Aorta (tissue), 5 donors: ENCODE measurements at regions not wholly inside any gene's neighbourhood (a gene's known extent, or its start where the extent isn't known, plus 50 kb on each side); places are given as distances from the start of the nearest gene placed in this dataset.

Experiments
- ATAC-seq: fragments of 200-7000 bp; cut with Tn5 transposase; one replicate; pipeline ENCODE4 v1.9.1; 2022; ENCODE audit warnings: moderate library complexity; ENCODE audit not compliant: low FRiP score
- DNase-seq, 2 donors: peaks; one replicate each; pipeline ENCODE4 v3.0.0-alpha.2; 2020
- H3K27ac ChIP-seq, 2 donors: one replicate each; pipeline ENCODE4 v1.5.1; 2013; ENCODE audit warnings: low read length in 2 of 2, mild to moderate bottlenecking in 2 of 2, moderate library complexity in 2 of 2, control low read depth in 1 of 2, inconsistent platforms in 1 of 2, low read depth in 1 of 2
- H3K27me3 ChIP-seq, 2 donors: one replicate each; pipeline ENCODE4 v1.6.1; 2013; ENCODE audit warnings: control low read depth in 1 of 2, low read length in 1 of 2, mild to moderate bottlenecking in 1 of 2, moderate library complexity in 1 of 2; ENCODE audit not compliant: insufficient read depth in 2 of 2, control insufficient read depth in 1 of 2
- H3K36me3 ChIP-seq, 2 donors: one replicate each; pipeline ENCODE4 v1.6.1; 2013; ENCODE audit warnings: control low read depth in 1 of 2, low read length in 1 of 2, mild to moderate bottlenecking in 1 of 2; ENCODE audit not compliant: insufficient read depth in 2 of 2, control insufficient read depth in 1 of 2
- H3K4me1 ChIP-seq, 2 donors: one replicate each; pipeline ENCODE4 v1.6.1; 2013; ENCODE audit warnings: low read length in 2 of 2, control low read depth in 1 of 2, mild to moderate bottlenecking in 1 of 2, moderate library complexity in 1 of 2; ENCODE audit not compliant: insufficient read depth in 2 of 2, control insufficient read depth in 1 of 2
- H3K4me3 ChIP-seq, 2 donors: one replicate each; pipeline ENCODE4 v1.5.1; 2013; ENCODE audit warnings: low read length in 2 of 2, control low read depth in 1 of 2, mild to moderate bottlenecking in 1 of 2
- H3K9me3 ChIP-seq: one replicate; pipeline ENCODE4 v1.6.1; 2013; ENCODE audit warnings: mild to moderate bottlenecking, low read length; ENCODE audit not compliant: control insufficient read depth
- WGBS, 2 donors: extraction: QIAGEN DNeasy Blood & Tissue Kit; methylation state at CpG; one replicate each; pipeline ENCODE4 v1.1.7; 2013; 5-methylcytosine and 5-hydroxymethylcytosine counted together
- intact Hi-C, 2 donors: fragments of 100-400 bp; cut with DNase I; formaldehyde crosslinking; loops; one replicate each; pipeline versions ENCODE4 v1.14.2 to v1.15.0; 2022
- donor health status: healthy with polysubstance abuse.
- donor health status: Bipolar disorder and iron deficiency.
- donor health status: DM: no; HTN: no; CAD: no.
- donor health status: DM: no; HTN: no; CAD: no.
- donor health status: DM: yes; HTN: yes; CAD: no.

DNA sequence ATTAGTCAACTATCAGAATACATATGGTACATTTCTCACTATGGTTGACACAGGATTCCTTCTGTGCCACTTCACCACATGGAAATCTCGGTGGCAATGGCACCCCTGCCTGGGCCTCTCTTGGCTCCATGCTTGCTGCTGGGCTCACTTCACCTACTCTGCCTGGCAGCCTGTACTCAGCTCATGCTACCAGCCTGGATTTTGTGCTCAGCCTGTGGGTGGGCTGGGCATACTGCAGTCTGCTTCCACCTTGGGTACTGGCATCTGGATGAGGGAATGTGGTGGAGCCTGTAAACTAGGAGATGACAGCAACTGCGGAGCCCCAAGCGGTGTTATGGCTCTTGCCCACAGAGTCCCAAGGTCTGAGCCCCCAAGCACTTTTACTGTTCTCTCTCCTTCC lies 604.1 kb downstream of the MTRR start:
- no peaks in the 10 kb centered on the region for H3K4me1 ChIP-seq
- intact Hi-C loops: no loop called here

GRCh38 chr5:8473827-8474568 lies 605.0 kb downstream of the MTRR start:
- ATAC-seq (no peak), DNase-seq (no peak)
- peaks cover 3% of the 10 kb centered on the region for H3K9me3 ChIP-seq
- no peaks in the 10 kb centered on the region for H3K27me3 ChIP-seq
- H3K27ac ChIP-seq: no peak overlapping the region
- intact Hi-C loops: no loop called here
- no peaks in the 10 kb centered on the region for H3K4me1 ChIP-seq
- no peak overlapping the region for H3K4me3 ChIP-seq
- H3K36me3 ChIP-seq: no peaks in the 10 kb centered on the region
- 68 to 76% methylated on average over 6 of the region's 6 CpGs for whole genome bisulfite sequencing, 2 donors

More for the DNA sequence above, 604.1 kb downstream of the MTRR start:
- H3K27ac ChIP-seq: no peak overlapping the region
- DNase-seq: no peak
- ATAC-seq: no peak
- H3K36me3 ChIP-seq: no peaks in the 10 kb centered on the region
- H3K27me3 ChIP-seq: no peaks in the 10 kb centered on the region
- WGBS, 2 donors: 76 to 82% methylated on average over 3 of the region's 3 CpGs
- no peak overlapping the region for H3K4me3 ChIP-seq
- peaks cover 3% of the 10 kb centered on the region for H3K9me3 ChIP-seq

GRCh38 chr5:8474569-8474930 lies 605.6 kb downstream of the MTRR start:
- DNase-seq (no peak), ATAC-seq (no peak)
- Histone ChIP-seq H3K4me1 (no peaks in the 10 kb centered on the region), H3K36me3 (no peaks in the 10 kb centered on the region), H3K9me3 (peaks cover 3% of the 10 kb centered on the region), H3K4me3 (no peak overlapping the region), H3K27ac (no peak overlapping the region), H3K27me3 (no peaks in the 10 kb centered on the region)
- 93 to 100% methylated on average over 1 of the region's 1 CpG for WGBS, 2 donors
- intact Hi-C loops: no loop called here

DNA sequence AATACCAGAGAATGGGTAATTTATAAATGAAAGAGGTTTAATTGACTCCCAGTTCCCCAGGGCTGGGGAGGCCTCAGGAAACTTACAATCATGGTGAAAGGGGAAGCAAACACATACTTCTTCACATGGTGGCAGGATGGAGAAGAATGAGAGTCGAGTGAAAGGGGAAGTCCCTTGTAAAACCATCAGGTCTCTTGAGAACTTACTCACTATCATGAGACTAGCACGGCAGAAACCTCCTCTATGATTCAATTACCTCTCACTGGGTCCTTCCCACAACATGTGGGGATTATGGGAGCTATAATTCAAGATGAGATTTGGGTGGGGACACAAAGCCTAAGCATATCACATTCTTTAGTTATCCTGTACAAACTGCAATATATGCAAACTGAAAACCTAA lies 609.4 kb downstream of the MTRR start:
- Histone ChIP-seq H3K36me3 (no peaks in the 10 kb centered on the region), H3K4me3 (no peak overlapping the region), H3K27ac (no peak overlapping the region), H3K9me3 (no peaks in the 10 kb centered on the region), H3K27me3 (no peaks in the 10 kb centered on the region), H3K4me1 (no peaks in the 10 kb centered on the region)
- no peak for DNase-seq
- 53 to 56% methylated on average over 2 of the region's 2 CpGs for WGBS, 2 donors
- no peak for ATAC-seq
- intact Hi-C loops: no loop called here

DNA sequence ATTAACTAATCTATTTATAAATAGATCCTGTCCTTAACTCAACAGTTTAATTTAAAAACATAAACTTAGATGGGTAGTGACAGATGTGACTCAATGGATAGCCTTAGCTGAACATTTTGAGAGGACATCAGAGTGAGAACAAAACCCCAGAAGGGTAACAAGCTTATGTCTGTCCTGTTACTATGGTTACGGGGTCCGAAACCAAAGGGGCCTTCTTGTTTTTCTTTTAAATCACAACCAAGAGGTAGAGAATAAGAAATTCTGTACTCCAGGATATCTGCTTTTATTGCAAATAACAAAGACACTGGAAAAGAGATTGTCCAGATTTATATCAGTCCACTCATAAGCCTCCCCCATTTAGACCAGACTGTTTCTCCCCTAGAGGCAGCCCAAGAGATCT lies 612.1 kb downstream of the MTRR start:
- no peaks in the 10 kb centered on the region for H3K4me1 ChIP-seq
- intact Hi-C loops: no loop called here
- no peaks in the 10 kb centered on the region for H3K27me3 ChIP-seq
- no peak overlapping the region for H3K4me3 ChIP-seq
- WGBS, 2 donors: 78 to 86% methylated on average over 2 of the region's 2 CpGs
- DNase-seq: no peak
- no peak for ATAC-seq
- H3K36me3 ChIP-seq: no peaks in the 10 kb centered on the region
- H3K27ac ChIP-seq: no peak overlapping the region
- H3K9me3 ChIP-seq: no peaks in the 10 kb centered on the region

- Histone ChIP-seq H3K9me3 (peaks cover 3% of the 10 kb centered on the region), H3K4me3 (no peak overlapping the region), H3K27ac (no peak overlapping the region), H3K4me1 (no peaks in the 10 kb centered on the region), H3K27me3 (peaks cover 0 to 2% of the 10 kb centered on the region in 2 donors), H3K36me3 (no peaks in the 10 kb centered on the region)
- intact Hi-C loops: no loop called here
- ATAC-seq (no peak), DNase-seq (no peak)
Measured at GRCh38 chr5:8491254-8491653, 622.3 kb downstream of the MTRR start.

DNA sequence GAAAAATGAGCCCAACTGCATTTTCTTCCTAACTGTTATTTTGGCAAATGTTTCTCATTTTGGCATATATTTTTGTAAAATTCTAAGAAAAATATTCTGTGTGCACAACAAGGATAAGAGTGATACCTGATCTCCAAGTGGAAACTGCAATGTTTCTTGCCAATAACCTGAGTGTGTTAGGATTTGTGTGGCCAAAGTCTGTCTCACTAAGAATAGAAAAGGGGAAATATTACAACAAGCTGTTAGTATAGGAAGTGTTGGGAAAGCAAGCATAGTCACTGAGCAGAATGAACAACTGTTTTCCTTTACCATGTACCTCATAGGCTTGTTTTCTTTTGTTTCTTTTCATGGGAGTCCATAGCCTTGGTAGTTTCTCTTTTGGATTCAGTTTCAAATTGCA lies 624.2 kb downstream of the MTRR start:
- ATAC-seq: no peak
- peaks cover 3% of the 10 kb centered on the region for H3K9me3 ChIP-seq
- no peak overlapping the region for H3K27ac ChIP-seq
- H3K36me3 ChIP-seq: no peaks in the 10 kb centered on the region
- no peak overlapping the region for H3K4me3 ChIP-seq
- DNase-seq: no peak
- H3K4me1 ChIP-seq: no peaks in the 10 kb centered on the region
- peaks cover 0 to 2% of the 10 kb centered on the region in 2 donors for H3K27me3 ChIP-seq
- intact Hi-C loops: no loop called here

DNA sequence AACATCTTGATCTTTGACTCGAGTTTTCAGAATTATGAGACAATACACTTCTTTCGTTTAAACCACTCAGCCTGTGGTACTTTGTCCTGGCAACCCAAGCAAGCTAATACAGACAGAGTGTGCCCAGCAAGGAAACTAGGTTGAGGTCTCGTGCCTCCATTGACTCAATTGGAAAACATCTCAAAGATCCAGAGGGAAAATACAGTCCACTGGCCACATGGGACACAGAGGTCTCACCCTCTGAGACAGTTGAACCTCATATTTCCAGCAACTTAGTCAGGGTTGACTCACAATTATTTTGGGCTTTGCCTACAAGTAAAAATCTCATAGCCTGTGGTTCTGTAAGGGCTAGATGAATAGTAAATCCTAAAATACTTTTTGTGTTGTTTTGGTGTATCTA lies 631.5 kb downstream of the MTRR start:
- H3K27ac ChIP-seq: no peak overlapping the region
- ATAC-seq (no peak), DNase-seq (no peak)
- H3K36me3 ChIP-seq: no peaks in the 10 kb centered on the region
- WGBS, 2 donors: 54 to 57% methylated on average over 3 of the region's 3 CpGs
- H3K9me3 ChIP-seq: no peaks in the 10 kb centered on the region
- intact Hi-C loops: no loop called here
- no peak overlapping the region for H3K4me3 ChIP-seq
- H3K4me1 ChIP-seq: no peaks in the 10 kb centered on the region
- no peaks in the 10 kb centered on the region for H3K27me3 ChIP-seq

- Histone ChIP-seq H3K36me3 (no peaks in the 10 kb centered on the region), H3K4me1 (no peaks in the 10 kb centered on the region), H3K4me3 (no peak overlapping the region), H3K27me3 (no peaks in the 10 kb centered on the region), H3K9me3 (no peaks in the 10 kb centered on the region), H3K27ac (no peak overlapping the region)
- ATAC-seq: no peak
- WGBS, 2 donors: 86 to 89% methylated on average over 4 of the region's 4 CpGs
- intact Hi-C loops: no loop called here
- DNase-seq: no peak
Measured at GRCh38 chr5:8505196-8505595, 636.2 kb downstream of the MTRR start.
